PFSK-1 (cell line): ENCODE measurements at regions not wholly inside any gene's neighbourhood (a gene's known extent, or its start where the extent isn't known, plus 50 kb on each side); places are given as distances from the start of the nearest gene placed in this dataset.

Experiments
- POLR2AphosphoS5 ChIP-seq: IDR thresholded peaks from 2 replicates; pipeline ENCODE4 v1.6.1; 2012; ENCODE audit warnings: low read depth, mild to moderate bottlenecking, control low read depth, low read length, moderate library complexity
- SIN3A ChIP-seq: IDR thresholded peaks from 2 replicates; pipeline ENCODE4 v1.6.1; 2012; ENCODE audit warnings: mild to moderate bottlenecking, low read length, moderate library complexity, borderline replicate concordance; ENCODE audit not compliant: insufficient read depth
- TF ChIP-seq, protein P1 (sequence below), 2 experiments: IDR thresholded peaks; 2 replicates each; pipeline versions ENCODE4 v1.6.1 to v1.8.0; 2011 to 2012; ENCODE audit warnings: low read depth in 2 of 2, low read length in 2 of 2, control low read depth in 1 of 2, inconsistent platforms in 1 of 2, mild to moderate bottlenecking in 1 of 2, moderate library complexity in 1 of 2; ENCODE audit not compliant: insufficient read depth in 1 of 2

GRCh38 chr7:46830-47140 lies 145.6 kb upstream of the FAM20C start:
- TF ChIP-seq, protein P1, sequence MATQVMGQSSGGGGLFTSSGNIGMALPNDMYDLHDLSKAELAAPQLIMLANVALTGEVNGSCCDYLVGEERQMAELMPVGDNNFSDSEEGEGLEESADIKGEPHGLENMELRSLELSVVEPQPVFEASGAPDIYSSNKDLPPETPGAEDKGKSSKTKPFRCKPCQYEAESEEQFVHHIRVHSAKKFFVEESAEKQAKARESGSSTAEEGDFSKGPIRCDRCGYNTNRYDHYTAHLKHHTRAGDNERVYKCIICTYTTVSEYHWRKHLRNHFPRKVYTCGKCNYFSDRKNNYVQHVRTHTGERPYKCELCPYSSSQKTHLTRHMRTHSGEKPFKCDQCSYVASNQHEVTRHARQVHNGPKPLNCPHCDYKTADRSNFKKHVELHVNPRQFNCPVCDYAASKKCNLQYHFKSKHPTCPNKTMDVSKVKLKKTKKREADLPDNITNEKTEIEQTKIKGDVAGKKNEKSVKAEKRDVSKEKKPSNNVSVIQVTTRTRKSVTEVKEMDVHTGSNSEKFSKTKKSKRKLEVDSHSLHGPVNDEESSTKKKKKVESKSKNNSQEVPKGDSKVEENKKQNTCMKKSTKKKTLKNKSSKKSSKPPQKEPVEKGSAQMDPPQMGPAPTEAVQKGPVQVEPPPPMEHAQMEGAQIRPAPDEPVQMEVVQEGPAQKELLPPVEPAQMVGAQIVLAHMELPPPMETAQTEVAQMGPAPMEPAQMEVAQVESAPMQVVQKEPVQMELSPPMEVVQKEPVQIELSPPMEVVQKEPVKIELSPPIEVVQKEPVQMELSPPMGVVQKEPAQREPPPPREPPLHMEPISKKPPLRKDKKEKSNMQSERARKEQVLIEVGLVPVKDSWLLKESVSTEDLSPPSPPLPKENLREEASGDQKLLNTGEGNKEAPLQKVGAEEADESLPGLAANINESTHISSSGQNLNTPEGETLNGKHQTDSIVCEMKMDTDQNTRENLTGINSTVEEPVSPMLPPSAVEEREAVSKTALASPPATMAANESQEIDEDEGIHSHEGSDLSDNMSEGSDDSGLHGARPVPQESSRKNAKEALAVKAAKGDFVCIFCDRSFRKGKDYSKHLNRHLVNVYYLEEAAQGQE (IDR thresholded peaks at IDR 0.05; ENCODE audit: insufficient read depth in 1 of 2, low read depth in 2 of 2, low read length in 2 of 2) = no peak
- no peak for TF ChIP-seq SIN3A
- TF ChIP-seq POLR2AphosphoS5 = no peak
